ENCODE measurements at regions not wholly inside any gene's neighbourhood (a gene's known extent, or its start where the extent isn't known, plus 50 kb on each side); places are given as distances from the start of the nearest gene placed in this dataset.

- no peak for DNase-seq
Measured at GRCh38 chr5:171692107-171692506, 93.5 kb upstream of the SMIM23 start.

- no peak for DNase-seq
Measured at GRCh38 chr5:171692936-171693335, 92.7 kb upstream of the SMIM23 start.

- DNase-seq = no peak
Measured at GRCh38 chr5:171693412-171693811, 92.2 kb upstream of the SMIM23 start.

- DNase-seq = no peak
Measured at GRCh38 chr5:171695804-171696203, 89.8 kb upstream of the SMIM23 start.

- DNase-seq = no peak
Measured at GRCh38 chr5:171697221-171698102, 88.2 kb upstream of the SMIM23 start.

- no peak for DNase-seq
Measured at GRCh38 chr5:171700318-171700912, 85.2 kb upstream of the SMIM23 start.

GRCh38 chr5:171701100-171701541, 84.5 kb upstream of the SMIM23 start:
- no peak for DNase-seq

GRCh38 chr5:171702135-171702770, 83.4 kb upstream of the SMIM23 start:
- DNase-seq = no peak

- DNase-seq = no peak
Measured at GRCh38 chr5:171703146-171703545, 82.5 kb upstream of the SMIM23 start.

GRCh38 chr5:171705036-171705435, 80.6 kb upstream of the SMIM23 start:
- DNase-seq = no peak

- DNase-seq = no peak
Measured at GRCh38 chr5:171705830-171706468, 79.7 kb upstream of the SMIM23 start.

GRCh38 chr5:171706736-171707441, 78.7 kb upstream of the SMIM23 start:
- DNase-seq = no peak

- no peak for DNase-seq
Measured at GRCh38 chr5:171707442-171707792, 78.2 kb upstream of the SMIM23 start.

- DNase-seq = no peak
Measured at GRCh38 chr5:171709930-171710329, 75.7 kb upstream of the SMIM23 start.

- no peak for DNase-seq
Measured at GRCh38 chr5:171710451-171711024, 75.1 kb upstream of the SMIM23 start.

GRCh38 chr5:171711571-171711970, 74.0 kb upstream of the SMIM23 start:
- no peak for DNase-seq

GRCh38 chr5:171712616-171713015, 73.0 kb upstream of the SMIM23 start:
- no peak for DNase-seq

GRCh38 chr5:171713152-171713551, 72.5 kb upstream of the SMIM23 start:
- no peak for DNase-seq

- DNase-seq = no peak
Measured at GRCh38 chr5:171714261-171714660, 71.4 kb upstream of the SMIM23 start.

- DNase-seq = no peak
Measured at GRCh38 chr5:171714851-171715250, 70.8 kb upstream of the SMIM23 start.

- no peak for DNase-seq
Measured at GRCh38 chr5:171715551-171715950, 70.1 kb upstream of the SMIM23 start.

GRCh38 chr5:171720086-171720485, 65.5 kb upstream of the SMIM23 start:
- DNase-seq = no peak

- no peak for DNase-seq
Measured at GRCh38 chr5:171721464-171721863, 64.2 kb upstream of the SMIM23 start.

Data from CD4-positive, alpha-beta T cell treated with Interleukin-12 subunit alpha and Interleukin-12 subunit beta, for 1 hour (primary cell).